Renal cortex interstitium (tissue), 11 donors: ENCODE measurements at regions not wholly inside any gene's neighbourhood (a gene's known extent, or its start where the extent isn't known, plus 50 kb on each side); places are given as distances from the start of the nearest gene placed in this dataset.

Source experiments
- DNase-seq, 11 donors: peaks; one replicate each; pipeline ENCODE4 v3.0.0-alpha.2; 2013; ENCODE audit warnings: low read depth in 9 of 11, low spot score in 4 of 11; ENCODE audit errors: extremely low read depth in 1 of 11

GRCh38 chr13:95352486-95352885, 51.2 kb upstream of the ABCC4 start:
- DNase-seq: no peak

GRCh38 chr13:95354156-95354555, 52.9 kb upstream of the ABCC4 start:
- no peak for DNase-seq

- no peak for DNase-seq
Measured at GRCh38 chr13:95354680-95355487, 53.6 kb upstream of the ABCC4 start.

- DNase-seq: no peak
Measured at GRCh38 chr13:95355494-95355893, 54.2 kb upstream of the ABCC4 start.

GRCh38 chr13:95356916-95357315, 55.7 kb upstream of the ABCC4 start:
- no peak for DNase-seq

GRCh38 chr13:95357875-95358274, 56.6 kb upstream of the ABCC4 start:
- no peak for DNase-seq

- no peak for DNase-seq
Measured at GRCh38 chr13:95360052-95360451, 58.8 kb upstream of the ABCC4 start.

- DNase-seq: no peak
Measured at GRCh38 chr13:95360464-95361097, 59.3 kb upstream of the ABCC4 start.

- DNase-seq: no peak
Measured at GRCh38 chr13:95361686-95362085, 60.4 kb upstream of the ABCC4 start.

- no peak for DNase-seq
Measured at GRCh38 chr13:95362666-95363065, 61.4 kb upstream of the ABCC4 start.

- DNase-seq: no peak
Measured at GRCh38 chr13:95367309-95367843, 66.1 kb upstream of the ABCC4 start.

GRCh38 chr13:95368998-95369397, 67.7 kb upstream of the ABCC4 start:
- no peak for DNase-seq

GRCh38 chr13:95375706-95376105, 74.5 kb upstream of the ABCC4 start:
- DNase-seq: no peak

- DNase-seq: no peak
Measured at GRCh38 chr13:95378603-95379002, 77.4 kb upstream of the ABCC4 start.

GRCh38 chr13:95380468-95381211, 79.4 kb upstream of the ABCC4 start:
- DNase-seq: peak; percentile 62 to 84 (median 77)

- no peak for DNase-seq
Measured at GRCh38 chr13:95381212-95381527, 79.9 kb upstream of the ABCC4 start.

GRCh38 chr13:95382411-95382810, 81.2 kb upstream of the ABCC4 start:
- DNase-seq: no peak

GRCh38 chr13:95382916-95383315, 81.7 kb upstream of the ABCC4 start:
- no peak for DNase-seq

- no peak for DNase-seq
Measured at GRCh38 chr13:95385373-95385772, 84.1 kb upstream of the ABCC4 start.

GRCh38 chr13:95385798-95386197, 84.5 kb upstream of the ABCC4 start:
- no peak for DNase-seq
